Neural cell (in vitro differentiated cells): ENCODE measurements at regions not wholly inside any gene's neighbourhood (a gene's known extent, or its start where the extent isn't known, plus 50 kb on each side); places are given as distances from the start of the nearest gene placed in this dataset.

Experiments used
- H2AFZ ChIP-seq: fragments of 200-600, 300-800 bp; sonication (generic), shearing (Covaris generic); 2 replicates; pipeline ENCODE4 v1.6.0; 2014; ENCODE audit warnings: low read depth, mild to moderate bottlenecking, antibody characterized with exemption, low read length, moderate library complexity
- H3F3A ChIP-seq: fragments of 200-600 bp; shearing (Covaris generic); 2 replicates; pipeline ENCODE4 v1.6.1; 2016; ENCODE audit warnings: mild to moderate bottlenecking, moderate library complexity, mixed read lengths, antibody characterized with exemption, low read length; ENCODE audit not compliant: insufficient read depth, poor library complexity, severe bottlenecking
- H3K27ac ChIP-seq: fragments of 200-600, 300-800 bp; sonication (generic), shearing (Covaris generic); 2 replicates; pipeline ENCODE4 v1.5.1; 2014; ENCODE audit warnings: mild to moderate bottlenecking, low read length, moderate library complexity
- H3K27me3 ChIP-seq: fragments of 300-800, 200-600 bp; sonication (generic), shearing (Covaris generic); 2 replicates; pipeline ENCODE4 v1.6.0; 2014; ENCODE audit warnings: mild to moderate bottlenecking, low read depth, low read length, moderate library complexity; ENCODE audit not compliant: insufficient read depth
- H3K36me3 ChIP-seq: fragments of 300-800, 200-600 bp; sonication (generic), shearing (Covaris generic); 2 replicates; pipeline ENCODE4 v1.5.1; 2014; ENCODE audit warnings: mild to moderate bottlenecking, antibody characterized with exemption, low read length, moderate library complexity; ENCODE audit not compliant: insufficient read depth
- H3K4me2 ChIP-seq: fragments of 300-800, 200-600 bp; sonication (generic), shearing (Covaris generic); 2 replicates; pipeline ENCODE4 v1.6.0; 2014; ENCODE audit warnings: mild to moderate bottlenecking, low read length
- H3K4me3 ChIP-seq: fragments of 300-800, 200-600 bp; sonication (generic), shearing (Covaris generic); 2 replicates; pipeline ENCODE4 v1.5.1; 2014; ENCODE audit warnings: mild to moderate bottlenecking, low read length, moderate library complexity
- H3K79me2 ChIP-seq: fragments of 200-600 bp; shearing (Covaris generic); replicated peaks from 2 replicates; pipeline ENCODE4 v1.6.0; 2014; ENCODE audit warnings: mild to moderate bottlenecking, low read length, moderate library complexity; ENCODE audit not compliant: insufficient read depth
- H3K9ac ChIP-seq: fragments of 300-800, 200-600 bp; sonication (generic), shearing (Covaris generic); 2 replicates; pipeline ENCODE4 v1.6.1; 2016; ENCODE audit warnings: mild to moderate bottlenecking, low read length, mixed read lengths
- H3K9me2 ChIP-seq: fragments of 200-600 bp; shearing (Covaris generic); 2 replicates; pipeline ENCODE4 v1.6.1; 2016; ENCODE audit warnings: mild to moderate bottlenecking, low read length, mixed read lengths; ENCODE audit not compliant: insufficient read depth
- H3K9me3 ChIP-seq: fragments of 200-600, 300-800 bp; sonication (generic), shearing (Covaris generic); 2 replicates; pipeline ENCODE4 v1.6.1; 2016; ENCODE audit warnings: mild to moderate bottlenecking, mixed run types, low read length, moderate library complexity, mixed read lengths
- H4K20me1 ChIP-seq: fragments of 200-600 bp; shearing (Covaris generic); 2 replicates; pipeline ENCODE4 v1.6.1; 2016; ENCODE audit warnings: mild to moderate bottlenecking, mixed run types; ENCODE audit not compliant: insufficient read depth
- EP300 ChIP-seq: fragments of 450-650 bp; conservative IDR thresholded peaks from 2 replicates; pipeline ENCODE4 v1.6.1; 2014; ENCODE audit warnings: antibody characterized with exemption, mild to moderate bottlenecking, moderate library complexity; ENCODE audit not compliant: poor library complexity, severe bottlenecking
- EZH2 ChIP-seq: fragments of 200-600, 300-800 bp; shearing (Covaris generic), sonication (generic); IDR thresholded peaks from 2 replicates; pipeline ENCODE4 v1.6.1; 2014; ENCODE audit warnings: antibody characterized with exemption, low read length, borderline replicate concordance, mild to moderate bottlenecking; ENCODE audit not compliant: insufficient read depth, poor library complexity, severe bottlenecking
- MXI1 ChIP-seq: fragments of 450-650 bp; conservative IDR thresholded peaks from 2 replicates; pipeline ENCODE4 v1.6.1; 2014; ENCODE audit warnings: antibody characterized with exemption, mild to moderate bottlenecking; ENCODE audit not compliant: poor library complexity, severe bottlenecking
- POLR2AphosphoS5 ChIP-seq: IDR thresholded peaks from 2 replicates; pipeline ENCODE4 v1.6.1; 2012
- RAD21 ChIP-seq: fragments of 450-650 bp; conservative IDR thresholded peaks from 2 replicates; pipeline ENCODE4 v1.6.1; 2014; ENCODE audit warnings: antibody characterized with exemption, mild to moderate bottlenecking, moderate library complexity
- SMC3 ChIP-seq: fragments of 450-650 bp; conservative IDR thresholded peaks from 2 replicates; pipeline ENCODE4 v1.6.1; 2014; ENCODE audit warnings: antibody characterized with exemption, mild to moderate bottlenecking, moderate library complexity; ENCODE audit not compliant: poor library complexity
- TAF1 ChIP-seq: IDR thresholded peaks from 2 replicates; pipeline ENCODE4 v1.6.1; 2012; ENCODE audit warnings: low read depth
- TF ChIP-seq, protein P1 (sequence below): IDR thresholded peaks from 2 replicates; pipeline ENCODE4 v1.6.1; 2012; ENCODE audit warnings: borderline replicate concordance
- TF ChIP-seq, protein P2 (sequence below): fragments of 450-650 bp; IDR thresholded peaks from 2 replicates; pipeline ENCODE4 v1.5.1; 2014; ENCODE audit warnings: antibody characterized with exemption, mild to moderate bottlenecking, moderate library complexity; ENCODE audit not compliant: poor library complexity, severe bottlenecking

DNA sequence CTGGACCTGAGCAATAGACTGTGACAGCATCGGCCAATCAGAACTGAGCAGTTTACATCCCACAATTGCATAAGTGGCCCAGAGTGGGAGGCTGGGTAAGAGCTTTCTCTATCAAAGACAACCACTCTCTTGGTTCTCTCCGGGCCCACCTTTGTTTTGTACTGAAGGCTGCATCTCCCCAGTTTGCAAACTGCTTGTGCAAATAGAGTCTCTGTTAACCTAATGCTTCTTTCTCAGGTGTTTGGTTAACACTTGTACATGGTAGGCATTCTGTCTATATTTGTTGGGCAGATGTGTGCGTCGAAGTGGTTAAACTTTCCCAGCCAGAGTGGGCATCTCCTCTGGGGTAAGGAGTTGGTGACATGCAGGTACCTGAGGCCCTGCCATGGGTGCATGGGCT is 177.1 kb downstream of the CDH26 start:
- H3K4me3 ChIP-seq, result no peak overlapping the region
- no peaks in the 10 kb centered on the region for H3K9me3 ChIP-seq
- H3K4me2 ChIP-seq, result no peak overlapping the region
- TF ChIP-seq EP300, result no peak
- no peak for TF ChIP-seq MXI1
- TF ChIP-seq SMC3, result no peak
- no peak for TF ChIP-seq POLR2AphosphoS5
- TF ChIP-seq, protein P1, sequence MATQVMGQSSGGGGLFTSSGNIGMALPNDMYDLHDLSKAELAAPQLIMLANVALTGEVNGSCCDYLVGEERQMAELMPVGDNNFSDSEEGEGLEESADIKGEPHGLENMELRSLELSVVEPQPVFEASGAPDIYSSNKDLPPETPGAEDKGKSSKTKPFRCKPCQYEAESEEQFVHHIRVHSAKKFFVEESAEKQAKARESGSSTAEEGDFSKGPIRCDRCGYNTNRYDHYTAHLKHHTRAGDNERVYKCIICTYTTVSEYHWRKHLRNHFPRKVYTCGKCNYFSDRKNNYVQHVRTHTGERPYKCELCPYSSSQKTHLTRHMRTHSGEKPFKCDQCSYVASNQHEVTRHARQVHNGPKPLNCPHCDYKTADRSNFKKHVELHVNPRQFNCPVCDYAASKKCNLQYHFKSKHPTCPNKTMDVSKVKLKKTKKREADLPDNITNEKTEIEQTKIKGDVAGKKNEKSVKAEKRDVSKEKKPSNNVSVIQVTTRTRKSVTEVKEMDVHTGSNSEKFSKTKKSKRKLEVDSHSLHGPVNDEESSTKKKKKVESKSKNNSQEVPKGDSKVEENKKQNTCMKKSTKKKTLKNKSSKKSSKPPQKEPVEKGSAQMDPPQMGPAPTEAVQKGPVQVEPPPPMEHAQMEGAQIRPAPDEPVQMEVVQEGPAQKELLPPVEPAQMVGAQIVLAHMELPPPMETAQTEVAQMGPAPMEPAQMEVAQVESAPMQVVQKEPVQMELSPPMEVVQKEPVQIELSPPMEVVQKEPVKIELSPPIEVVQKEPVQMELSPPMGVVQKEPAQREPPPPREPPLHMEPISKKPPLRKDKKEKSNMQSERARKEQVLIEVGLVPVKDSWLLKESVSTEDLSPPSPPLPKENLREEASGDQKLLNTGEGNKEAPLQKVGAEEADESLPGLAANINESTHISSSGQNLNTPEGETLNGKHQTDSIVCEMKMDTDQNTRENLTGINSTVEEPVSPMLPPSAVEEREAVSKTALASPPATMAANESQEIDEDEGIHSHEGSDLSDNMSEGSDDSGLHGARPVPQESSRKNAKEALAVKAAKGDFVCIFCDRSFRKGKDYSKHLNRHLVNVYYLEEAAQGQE, result no peak
- TF ChIP-seq TAF1, result no peak
- TF ChIP-seq, protein P2, sequence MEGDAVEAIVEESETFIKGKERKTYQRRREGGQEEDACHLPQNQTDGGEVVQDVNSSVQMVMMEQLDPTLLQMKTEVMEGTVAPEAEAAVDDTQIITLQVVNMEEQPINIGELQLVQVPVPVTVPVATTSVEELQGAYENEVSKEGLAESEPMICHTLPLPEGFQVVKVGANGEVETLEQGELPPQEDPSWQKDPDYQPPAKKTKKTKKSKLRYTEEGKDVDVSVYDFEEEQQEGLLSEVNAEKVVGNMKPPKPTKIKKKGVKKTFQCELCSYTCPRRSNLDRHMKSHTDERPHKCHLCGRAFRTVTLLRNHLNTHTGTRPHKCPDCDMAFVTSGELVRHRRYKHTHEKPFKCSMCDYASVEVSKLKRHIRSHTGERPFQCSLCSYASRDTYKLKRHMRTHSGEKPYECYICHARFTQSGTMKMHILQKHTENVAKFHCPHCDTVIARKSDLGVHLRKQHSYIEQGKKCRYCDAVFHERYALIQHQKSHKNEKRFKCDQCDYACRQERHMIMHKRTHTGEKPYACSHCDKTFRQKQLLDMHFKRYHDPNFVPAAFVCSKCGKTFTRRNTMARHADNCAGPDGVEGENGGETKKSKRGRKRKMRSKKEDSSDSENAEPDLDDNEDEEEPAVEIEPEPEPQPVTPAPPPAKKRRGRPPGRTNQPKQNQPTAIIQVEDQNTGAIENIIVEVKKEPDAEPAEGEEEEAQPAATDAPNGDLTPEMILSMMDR, result no peak
- no peak for TF ChIP-seq RAD21
- no peaks in the 10 kb centered on the region for H3K36me3 ChIP-seq
- no peak overlapping the region for H3K27ac ChIP-seq
- no peaks in the 10 kb centered on the region for H3K9me2 ChIP-seq
- H3K27me3 ChIP-seq, result no peaks in the 10 kb centered on the region
- no peak overlapping the region for H2AFZ ChIP-seq
- H3F3A ChIP-seq, result no peaks in the 10 kb centered on the region
- H3K9ac ChIP-seq, result no peak overlapping the region
- no peaks in the 10 kb centered on the region for H4K20me1 ChIP-seq
- H3K79me2 ChIP-seq, result no peaks in the 10 kb centered on the region

DNA sequence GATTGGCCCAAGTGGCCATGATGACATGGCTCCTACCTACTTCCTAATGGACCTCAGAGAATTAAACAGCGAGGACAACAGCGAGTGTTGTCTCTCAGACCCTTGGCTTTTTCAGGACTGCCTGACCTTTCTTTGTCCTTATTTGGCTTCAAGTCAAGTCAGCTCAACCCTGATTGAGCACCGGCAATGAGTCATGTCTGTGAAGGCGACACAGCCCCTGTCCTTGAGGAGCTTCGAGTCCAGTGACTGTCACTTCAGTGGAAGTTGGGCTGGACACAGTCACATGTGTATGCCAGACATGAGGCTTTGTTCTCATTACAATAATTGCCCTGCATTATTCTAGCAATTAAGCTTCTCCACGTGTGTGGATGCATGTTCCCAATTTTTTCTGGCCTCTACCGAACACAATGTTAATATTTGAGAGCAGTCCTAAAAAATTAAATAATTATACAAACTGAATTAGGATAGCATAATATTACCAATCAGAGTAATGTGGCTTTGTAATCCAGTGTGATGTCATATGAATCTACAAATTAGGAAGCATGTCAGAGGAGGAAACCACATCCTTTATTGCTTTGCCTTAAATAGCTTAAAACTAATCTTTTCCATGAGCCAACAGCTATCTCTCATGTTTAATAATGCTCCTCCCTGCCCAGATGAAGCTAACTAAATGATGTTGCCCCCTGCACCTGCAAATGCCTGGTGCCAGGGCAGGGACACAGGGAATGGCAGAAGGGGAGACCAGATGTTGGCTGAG is 178.6 kb downstream of the CDH26 start:
- Histone ChIP-seq H3F3A (no peaks in the 10 kb centered on the region), H3K27me3 (no peaks in the 10 kb centered on the region), H2AFZ (no peak overlapping the region), H3K9me2 (no peaks in the 10 kb centered on the region), H3K4me2 (no peak overlapping the region), H3K4me3 (no peak overlapping the region), H3K27ac (no peak overlapping the region), H3K79me2 (no peaks in the 10 kb centered on the region), H3K9ac (no peak overlapping the region), H3K9me3 (no peaks in the 10 kb centered on the region), H4K20me1 (no peaks in the 10 kb centered on the region), H3K36me3 (no peaks in the 10 kb centered on the region)
- TF ChIP-seq, protein P1, result no peak
- TF ChIP-seq EP300 (no peak), TAF1 (no peak), EZH2 (no peak), MXI1 (no peak), POLR2AphosphoS5 (no peak), RAD21 (no peak), SMC3 (no peak)
- TF ChIP-seq, protein P2, result no peak
